ENCODE measurements at regions not wholly inside any gene's neighbourhood (a gene's known extent, or its start where the extent isn't known, plus 50 kb on each side); places are given as distances from the start of the nearest gene placed in this dataset.

DNA sequence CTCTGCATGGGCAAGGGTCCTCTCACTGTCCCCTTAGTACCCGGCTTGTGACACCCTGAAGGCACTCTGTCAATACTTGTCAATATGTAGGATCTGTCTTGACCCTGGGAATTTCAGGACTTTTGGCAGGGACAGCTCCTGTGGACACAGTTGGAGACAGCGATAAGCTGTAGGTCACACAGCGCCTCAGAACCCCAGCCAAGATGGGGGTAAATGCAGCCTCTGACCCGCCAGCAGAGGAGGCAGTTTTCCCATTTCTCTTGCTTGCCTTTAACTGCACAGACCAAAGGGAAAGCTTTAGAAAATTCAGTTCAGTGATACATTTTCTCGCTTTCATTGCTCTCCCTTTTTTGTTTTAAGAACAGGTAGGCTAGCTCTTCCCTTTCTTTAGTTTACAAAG, 54.8 kb upstream of the KLHL29 start:
- DNase-seq = no peak

Measured in DMS79 treated with DMSO at 0.1 percent for 48 hours (cell line).